Urothelium cell line (cell line): ENCODE measurements at regions not wholly inside any gene's neighbourhood (a gene's known extent, or its start where the extent isn't known, plus 50 kb on each side); places are given as distances from the start of the nearest gene placed in this dataset.
"Not testable (repeated sequence)": the region's sequence is repeated elsewhere in the genome, so short reads cannot be mapped to it uniquely, and the experiment has no call there.

Experiments
- DNase-seq: peaks from one replicate; pipeline ENCODE4 v3.0.0; 2011; ENCODE audit warnings: low spot score, mixed read lengths
- FAIRE-seq: peaks from 2 replicates; lab custom pipeline; 2011; peaks lifted over from hg19 to GRCh38; lab: Jason Lieb, UNC

- DNase-seq: no peak
- no peak for FAIRE-seq
Measured at GRCh38 chr17:83202002-83203000, 122.9 kb downstream of the METRNL start.

- DNase-seq: peak; percentile 64
- FAIRE-seq: peak; percentile 66
Measured at GRCh38 chr17:83203073-83203471, 123.7 kb downstream of the METRNL start.

GRCh38 chr17:83203472-83204221 is 124.2 kb downstream of the METRNL start:
- FAIRE-seq: no peak
- DNase-seq: no peak

GRCh38 chr17:83204230-83204725 is 124.9 kb downstream of the METRNL start:
- DNase-seq (no peak), FAIRE-seq (peak; percentile 50)

GRCh38 chr17:83204736-83205386 is 125.5 kb downstream of the METRNL start:
- peak; percentile 78 for FAIRE-seq
- DNase-seq: not testable (repeated sequence)

- FAIRE-seq, DNase-seq: not testable (repeated sequence)
Measured at GRCh38 chr17:83205387-83206035, 126.1 kb downstream of the METRNL start.

GRCh38 chr17:83206036-83206394 is 126.6 kb downstream of the METRNL start:
- DNase-seq, FAIRE-seq: not testable (repeated sequence)

- not testable (repeated sequence) for DNase-seq, FAIRE-seq
Measured at GRCh38 chr17:83206819-83207588, 127.6 kb downstream of the METRNL start.

GRCh38 chr17:83247001-83247400 is 167.6 kb downstream of the METRNL start:
- not testable (repeated sequence) for DNase-seq, FAIRE-seq
